GM21737 (cell line): ENCODE measurements at regions not wholly inside any gene's neighbourhood (a gene's known extent, or its start where the extent isn't known, plus 50 kb on each side); places are given as distances from the start of the nearest gene placed in this dataset.
"Not testable (repeated sequence)": the region's sequence is repeated elsewhere in the genome, so short reads cannot be mapped to it uniquely, and the experiment has no call there.

Experiments used
- ATAC-seq: cut with Tn5 transposase; IDR thresholded peaks from one replicate; pipeline ENCODE4 v1.9.1; 2021; ENCODE audit warnings: mild to moderate bottlenecking, moderate library complexity; ENCODE audit not compliant: unreplicated experiment

- no peak for ATAC-seq
These were observed 58.3 kb downstream of the C11orf87 start for GRCh38 chr11:109480251-109480650.

GRCh38 chr11:109486129-109486528 lies 64.1 kb downstream of the C11orf87 start:
- no peak for ATAC-seq

- ATAC-seq = no peak
These were observed 69.1 kb downstream of the C11orf87 start for GRCh38 chr11:109490953-109491635.

GRCh38 chr11:109506115-109506514 lies 84.1 kb downstream of the C11orf87 start:
- ATAC-seq = no peak

- ATAC-seq = no peak
These were observed 85.3 kb downstream of the C11orf87 start for GRCh38 chr11:109507331-109507730.

- no peak for ATAC-seq
These were observed 86.0 kb downstream of the C11orf87 start for GRCh38 chr11:109507836-109508561.

- ATAC-seq = no peak
These were observed 87.0 kb downstream of the C11orf87 start for GRCh38 chr11:109508943-109509342.

GRCh38 chr11:109510316-109510715 lies 88.3 kb downstream of the C11orf87 start:
- no peak for ATAC-seq

- ATAC-seq = no peak
These were observed 89.6 kb downstream of the C11orf87 start for GRCh38 chr11:109511598-109511997.

GRCh38 chr11:109512249-109512648 lies 90.3 kb downstream of the C11orf87 start:
- no peak for ATAC-seq

- no peak for ATAC-seq
These were observed 90.7 kb downstream of the C11orf87 start for GRCh38 chr11:109512680-109513079.

GRCh38 chr11:109514313-109515018 lies 92.5 kb downstream of the C11orf87 start:
- no peak for ATAC-seq

- no peak for ATAC-seq
These were observed 97.3 kb downstream of the C11orf87 start for GRCh38 chr11:109519253-109519652.

GRCh38 chr11:109521571-109522086 lies 99.6 kb downstream of the C11orf87 start:
- ATAC-seq = no peak

GRCh38 chr11:109522116-109522755 lies 100.2 kb downstream of the C11orf87 start:
- no peak for ATAC-seq

GRCh38 chr11:109525636-109526035 lies 103.6 kb downstream of the C11orf87 start:
- ATAC-seq = not testable (repeated sequence)

- ATAC-seq = no peak
These were observed 104.1 kb downstream of the C11orf87 start for GRCh38 chr11:109526061-109526460.

- no peak for ATAC-seq
These were observed 104.9 kb downstream of the C11orf87 start for GRCh38 chr11:109526931-109527330.

- ATAC-seq = no peak
These were observed 105.5 kb downstream of the C11orf87 start for GRCh38 chr11:109527496-109527895.

GRCh38 chr11:109547356-109548027 lies 125.5 kb downstream of the C11orf87 start:
- ATAC-seq = no peak

GRCh38 chr11:109552376-109552775 lies 130.4 kb downstream of the C11orf87 start:
- no peak for ATAC-seq
